PC-3 (cell line): ENCODE measurements at regions not wholly inside any gene's neighbourhood (a gene's known extent, or its start where the extent isn't known, plus 50 kb on each side); places are given as distances from the start of the nearest gene placed in this dataset.

Experiments used
- CTCF ChIP-seq: fragments of 300-600 bp; sonication (generic); conservative IDR thresholded peaks from 2 replicates; pipeline ENCODE4 v1.5.1; 2017; ENCODE audit warnings: antibody characterized with exemption, low read depth, mild to moderate bottlenecking, low read length
- EZH2 ChIP-seq: fragments of 300-600 bp; sonication (generic); IDR thresholded peaks from one replicate; pipeline ENCODE4 v1.6.1; 2017; ENCODE audit warnings: antibody characterized with exemption, mild to moderate bottlenecking, low read length; ENCODE audit not compliant: unreplicated experiment
- EZH2phosphoT487 ChIP-seq: fragments of 300-600 bp; sonication (generic); IDR thresholded peaks from 2 replicates; pipeline ENCODE4 v1.6.1; 2018; ENCODE audit warnings: mild to moderate bottlenecking, antibody characterized with exemption, low read length, borderline replicate concordance

- TF ChIP-seq CTCF = no peak
- TF ChIP-seq EZH2 = no peak
- no peak for TF ChIP-seq EZH2phosphoT487
These were observed 164.3 kb upstream of the TFAP2D start for GRCh38 chr6:50549026-50549425.
